ENCODE measurements at regions not wholly inside any gene's neighbourhood (a gene's known extent, or its start where the extent isn't known, plus 50 kb on each side); places are given as distances from the start of the nearest gene placed in this dataset.

GRCh38 chrY:15561501-15562289 lies 1037.4 kb downstream of the NLGN4Y start:
- Histone ChIP-seq H3K4me1 (replicated peaks) (no peaks in the 10 kb centered on the region), H3K36me3 (no peaks in the 10 kb centered on the region), H3K4me3 (no peak overlapping the region), H3K27ac (no peak overlapping the region), H3K9me3 (replicated peaks) (no peaks in the 10 kb centered on the region), H3K27me3 (replicated peaks) (no peaks in the 10 kb centered on the region)
- no peak for DNase-seq (ENCODE audit: low read depth in 1 of 2, low spot score in 2 of 2)

GRCh38 chrY:15577886-15578285 lies 1053.6 kb downstream of the NLGN4Y start:
- H3K4me3 ChIP-seq = no peak overlapping the region
- H3K9me3 ChIP-seq (replicated peaks) = no peaks in the 10 kb centered on the region
- H3K27ac ChIP-seq = no peak overlapping the region
- DNase-seq (ENCODE audit: low read depth in 1 of 2, low spot score in 2 of 2) = no peak
- H3K27me3 ChIP-seq (replicated peaks) = no peaks in the 10 kb centered on the region
- no peaks in the 10 kb centered on the region for H3K4me1 ChIP-seq (replicated peaks)
- no peaks in the 10 kb centered on the region for H3K36me3 ChIP-seq

GRCh38 chrY:15578761-15579160 lies 1054.4 kb downstream of the NLGN4Y start:
- Histone ChIP-seq H3K27ac (no peak overlapping the region), H3K4me3 (no peak overlapping the region), H3K36me3 (no peaks in the 10 kb centered on the region), H3K4me1 (replicated peaks) (no peaks in the 10 kb centered on the region), H3K9me3 (replicated peaks) (no peaks in the 10 kb centered on the region), H3K27me3 (replicated peaks) (no peaks in the 10 kb centered on the region)
- no peak for DNase-seq (ENCODE audit: low read depth in 1 of 2, low spot score in 2 of 2)

- Histone ChIP-seq H3K36me3 (no peaks in the 10 kb centered on the region), H3K4me1 (replicated peaks) (no peaks in the 10 kb centered on the region), H3K27me3 (replicated peaks) (no peaks in the 10 kb centered on the region), H3K9me3 (replicated peaks) (no peaks in the 10 kb centered on the region), H3K4me3 (no peak overlapping the region), H3K27ac (no peak overlapping the region)
- no peak for DNase-seq (ENCODE audit: low read depth in 1 of 2, low spot score in 2 of 2)
These were observed 1054.9 kb downstream of the NLGN4Y start for GRCh38 chrY:15579245-15579644.

- no peaks in the 10 kb centered on the region for H3K9me3 ChIP-seq (replicated peaks)
- H3K27ac ChIP-seq = no peak overlapping the region
- H3K4me1 ChIP-seq (replicated peaks) = no peaks in the 10 kb centered on the region
- no peak overlapping the region for H3K4me3 ChIP-seq
- no peaks in the 10 kb centered on the region for H3K27me3 ChIP-seq (replicated peaks)
- no peaks in the 10 kb centered on the region for H3K36me3 ChIP-seq
- DNase-seq (ENCODE audit: low read depth in 1 of 2, low spot score in 2 of 2) = no peak
These were observed 1058.8 kb downstream of the NLGN4Y start for GRCh38 chrY:15583111-15583510.

GRCh38 chrY:15592957-15593356 lies 1068.6 kb downstream of the NLGN4Y start:
- H3K9me3 ChIP-seq (replicated peaks) = no peaks in the 10 kb centered on the region

GRCh38 chrY:15593476-15594160 lies 1069.3 kb downstream of the NLGN4Y start:
- Histone ChIP-seq H3K36me3 (no peaks in the 10 kb centered on the region), H3K27ac (no peak overlapping the region), H3K27me3 (replicated peaks) (no peaks in the 10 kb centered on the region), H3K4me1 (replicated peaks) (no peaks in the 10 kb centered on the region), H3K9me3 (replicated peaks) (no peaks in the 10 kb centered on the region), H3K4me3 (no peak overlapping the region)
- DNase-seq (ENCODE audit: low read depth in 1 of 2, low spot score in 2 of 2) = no peak

More at GRCh38 chrY:15592957-15593356, 1068.6 kb downstream of the NLGN4Y start:
- no peak for DNase-seq (ENCODE audit: low read depth in 1 of 2, low spot score in 2 of 2)
- no peaks in the 10 kb centered on the region for H3K4me1 ChIP-seq (replicated peaks)
- H3K27ac ChIP-seq = no peak overlapping the region
- no peaks in the 10 kb centered on the region for H3K27me3 ChIP-seq (replicated peaks)
- no peak overlapping the region for H3K4me3 ChIP-seq
- H3K36me3 ChIP-seq = no peaks in the 10 kb centered on the region

GRCh38 chrY:15594179-15594578 lies 1069.8 kb downstream of the NLGN4Y start:
- Histone ChIP-seq H3K27ac (no peak overlapping the region), H3K9me3 (replicated peaks) (no peaks in the 10 kb centered on the region), H3K27me3 (replicated peaks) (no peaks in the 10 kb centered on the region), H3K4me3 (no peak overlapping the region), H3K36me3 (no peaks in the 10 kb centered on the region), H3K4me1 (replicated peaks) (no peaks in the 10 kb centered on the region)
- DNase-seq (ENCODE audit: low read depth in 1 of 2, low spot score in 2 of 2) = no peak

GRCh38 chrY:15600565-15600964 lies 1076.2 kb downstream of the NLGN4Y start:
- H3K4me3 ChIP-seq = no peak overlapping the region
- H3K4me1 ChIP-seq (replicated peaks) = no peaks in the 10 kb centered on the region
- DNase-seq (ENCODE audit: low read depth in 1 of 2, low spot score in 2 of 2) = no peak
- H3K36me3 ChIP-seq = no peaks in the 10 kb centered on the region
- no peaks in the 10 kb centered on the region for H3K9me3 ChIP-seq (replicated peaks)
- no peaks in the 10 kb centered on the region for H3K27me3 ChIP-seq (replicated peaks)
- no peak overlapping the region for H3K27ac ChIP-seq

GRCh38 chrY:15624370-15624769 lies 1100.0 kb downstream of the NLGN4Y start:
- Histone ChIP-seq H3K9me3 (replicated peaks) (no peaks in the 10 kb centered on the region), H3K27ac (no peak overlapping the region), H3K27me3 (replicated peaks) (no peaks in the 10 kb centered on the region), H3K4me1 (replicated peaks) (no peaks in the 10 kb centered on the region), H3K36me3 (no peaks in the 10 kb centered on the region), H3K4me3 (no peak overlapping the region)
- DNase-seq (ENCODE audit: low read depth in 1 of 2, low spot score in 2 of 2) = no peak

- H3K27ac ChIP-seq = no peak overlapping the region
- H3K4me1 ChIP-seq (replicated peaks) = no peaks in the 10 kb centered on the region
- H3K27me3 ChIP-seq (replicated peaks) = no peaks in the 10 kb centered on the region
- no peaks in the 10 kb centered on the region for H3K9me3 ChIP-seq (replicated peaks)
- no peak overlapping the region for H3K4me3 ChIP-seq
- DNase-seq (ENCODE audit: low read depth in 1 of 2, low spot score in 2 of 2) = peak in 1 of 2 experiments; percentile 6
- H3K36me3 ChIP-seq = no peaks in the 10 kb centered on the region
These were observed 1100.6 kb downstream of the NLGN4Y start for GRCh38 chrY:15624928-15625327.

GRCh38 chrY:15648198-15648597 lies 1123.9 kb downstream of the NLGN4Y start:
- Histone ChIP-seq H3K9me3 (replicated peaks) (no peaks in the 10 kb centered on the region), H3K27me3 (replicated peaks) (no peaks in the 10 kb centered on the region), H3K4me3 (no peak overlapping the region), H3K4me1 (replicated peaks) (no peaks in the 10 kb centered on the region), H3K36me3 (no peaks in the 10 kb centered on the region), H3K27ac (no peak overlapping the region)
- DNase-seq (ENCODE audit: low read depth in 1 of 2, low spot score in 2 of 2) = no peak

GRCh38 chrY:15650056-15650455 lies 1125.7 kb downstream of the NLGN4Y start:
- Histone ChIP-seq H3K4me1 (replicated peaks) (no peaks in the 10 kb centered on the region), H3K27me3 (replicated peaks) (no peaks in the 10 kb centered on the region), H3K27ac (no peak overlapping the region), H3K9me3 (replicated peaks) (no peaks in the 10 kb centered on the region), H3K4me3 (no peak overlapping the region), H3K36me3 (no peaks in the 10 kb centered on the region)
- DNase-seq (ENCODE audit: low read depth in 1 of 2, low spot score in 2 of 2) = no peak

GRCh38 chrY:15688531-15688930 lies 1164.2 kb downstream of the NLGN4Y start:
- Histone ChIP-seq H3K4me1 (replicated peaks) (no peaks in the 10 kb centered on the region), H3K27ac (no peak overlapping the region), H3K4me3 (no peak overlapping the region), H3K27me3 (replicated peaks) (no peaks in the 10 kb centered on the region), H3K9me3 (replicated peaks) (no peaks in the 10 kb centered on the region), H3K36me3 (no peaks in the 10 kb centered on the region)
- DNase-seq (ENCODE audit: low read depth in 1 of 2, low spot score in 2 of 2) = no peak

Data from SJSA1 (cell line).